PC-9 (cell line): ENCODE measurements at regions not wholly inside any gene's neighbourhood (a gene's known extent, or its start where the extent isn't known, plus 50 kb on each side); places are given as distances from the start of the nearest gene placed in this dataset.

Source experiments
- BruUV-seq: library from RNA; stranded (reverse); fragments of 400-500 nt; replicated peaks from 2 replicates; lab custom pipeline; 2021; lab: Mats Ljungman, UMichigan
- CTCF ChIA-PET: fragments of 300-600 bp; sonication (Branson Sonifier 250); formaldehyde crosslinking; loops from one replicate; lab custom pipeline; 2022; ENCODE audit warnings: antibody characterized with exemption; lab: Charles Lee
- POLR2A ChIA-PET: fragments of 300-600 bp; sonication (Branson Sonifier 250); formaldehyde crosslinking; loops from one replicate; lab custom pipeline; 2022; ENCODE audit warnings: antibody characterized with exemption; ENCODE audit not compliant: unreplicated experiment; lab: Charles Lee
- DNase-seq, 2 experiments: peaks; one replicate each; pipeline versions ENCODE4 v3.0.0 to v3.0.0-alpha.2; 2015 to 2022; ENCODE audit warnings: mixed read lengths in 1 of 2
- H2AFZ ChIP-seq: fragments of 200-600 bp; sonication (generic); 2 replicates; pipeline ENCODE4 v1.8.1; 2017; ENCODE audit warnings: antibody characterized with exemption
- H3F3A ChIP-seq: fragments of 200-600 bp; sonication (generic); 2 replicates; pipeline ENCODE4 v1.8.1; 2017; ENCODE audit warnings: antibody characterized with exemption, mild to moderate bottlenecking, low read depth; ENCODE audit not compliant: insufficient read depth
- H3K27ac ChIP-seq: fragments of 200-600 bp; sonication (generic); 2 replicates; pipeline ENCODE4 v1.6.1; 2016; ENCODE audit warnings: mixed run types
- H3K27me3 ChIP-seq: fragments of 200-600 bp; sonication (generic); 2 replicates; pipeline ENCODE4 v1.6.1; 2016; ENCODE audit warnings: low read depth, mixed run types; ENCODE audit not compliant: insufficient read depth
- H3K36me3 ChIP-seq: fragments of 200-600 bp; sonication (generic); 2 replicates; pipeline ENCODE4 v1.6.1; 2016; ENCODE audit warnings: low read depth, mixed run types
- H3K4me1 ChIP-seq: fragments of 200-600 bp; sonication (generic); replicated peaks from 2 replicates; pipeline ENCODE4 v1.6.1; 2016; ENCODE audit warnings: mixed run types; ENCODE audit not compliant: insufficient read depth
- H3K4me2 ChIP-seq: fragments of 200-600 bp; sonication (generic); 2 replicates; pipeline ENCODE4 v1.6.1; 2017; ENCODE audit warnings: mixed run types
- H3K4me3 ChIP-seq: fragments of 200-600 bp; sonication (generic); 2 replicates; pipeline ENCODE4 v1.6.1; 2016; ENCODE audit warnings: mixed run types
- H3K79me2 ChIP-seq: fragments of 200-600 bp; sonication (generic); 2 replicates; pipeline ENCODE4 v1.6.1; 2017; ENCODE audit warnings: low read depth, mixed run types
- H3K9me2 ChIP-seq: fragments of 200-600 bp; sonication (generic); 2 replicates; pipeline ENCODE4 v1.8.1; 2017; ENCODE audit warnings: mild to moderate bottlenecking; ENCODE audit not compliant: insufficient read depth
- H3K9me3 ChIP-seq: fragments of 200-600 bp; sonication (generic); 2 replicates; pipeline ENCODE4 v1.8.1; 2016; ENCODE audit warnings: low read depth; ENCODE audit not compliant: insufficient read depth
- H4K20me1 ChIP-seq: fragments of 200-600 bp; sonication (generic); 2 replicates; pipeline ENCODE4 v1.8.1; 2017; ENCODE audit not compliant: insufficient read depth
- CTCF ChIP-seq: fragments of 200-600 bp; sonication (generic); conservative IDR thresholded peaks from 2 replicates; pipeline ENCODE4 v1.6.1; 2017; ENCODE audit warnings: mixed run types, antibody characterized with exemption, mild to moderate bottlenecking, moderate library complexity
- EZH2 ChIP-seq: fragments of 200-600 bp; sonication (generic); IDR thresholded peaks from 2 replicates; pipeline ENCODE4 v1.8.0; 2017; ENCODE audit warnings: antibody characterized with exemption, low read depth
- intact Hi-C: fragments of 100-400 bp; cut with micrococcal nuclease; formaldehyde crosslinking; loops from one replicate; pipeline ENCODE4 v1.10.0; 2022; ENCODE audit not compliant: unreplicated experiment

GRCh38 chr20:41869261-41869660 lies 251.1 kb upstream of the CHD6 start:
- Histone ChIP-seq H2AFZ (no peak overlapping the region), H3K79me2 (no peaks in the 10 kb centered on the region), H3K4me3 (no peak overlapping the region), H4K20me1 (no peaks in the 10 kb centered on the region), H3K27ac (no peak overlapping the region), H3K36me3 (no peaks in the 10 kb centered on the region), H3K9me3 (no peaks in the 10 kb centered on the region; the same call in 1 of the 2 replicates), H3K4me1 (no peaks in the 10 kb centered on the region), H3K4me2 (no peak overlapping the region), H3F3A (no peaks in the 10 kb centered on the region), H3K9me2 (no peaks in the 10 kb centered on the region), H3K27me3 (peaks cover 36% of the 10 kb centered on the region; the same call in 1 of the 2 replicates)
- no peak for TF ChIP-seq EZH2
- no peak for TF ChIP-seq CTCF
- BruUV-seq, result no TSS peak
- DNase-seq, result no peak
- intact Hi-C loops, result no loop called here
- ChIA-PET CTCF (no interaction called here), POLR2A (no interaction called here)

- Histone ChIP-seq H2AFZ (no peak overlapping the region), H3K79me2 (no peaks in the 10 kb centered on the region), H3K4me3 (no peak overlapping the region), H3K36me3 (no peaks in the 10 kb centered on the region), H4K20me1 (no peaks in the 10 kb centered on the region), H3K9me2 (no peaks in the 10 kb centered on the region), H3K4me2 (no peak overlapping the region), H3K4me1 (no peaks in the 10 kb centered on the region), H3K27ac (no peak overlapping the region), H3F3A (no peaks in the 10 kb centered on the region), H3K27me3 (peaks cover 23% of the 10 kb centered on the region; the same call in 1 of the 2 replicates), H3K9me3 (no peaks in the 10 kb centered on the region; the same call in 1 of the 2 replicates)
- TF ChIP-seq CTCF, result no peak
- no peak for TF ChIP-seq EZH2
- ChIA-PET CTCF (no interaction called here), POLR2A (no interaction called here)
- DNase-seq, result no peak
- BruUV-seq, result no TSS peak
- intact Hi-C loops, result no loop called here
Measured at GRCh38 chr20:41865938-41866337, 247.8 kb upstream of the CHD6 start.

GRCh38 chr20:41862476-41862875 lies 244.3 kb upstream of the CHD6 start:
- no peaks in the 10 kb centered on the region for H3K79me2 ChIP-seq
- H3K4me3 ChIP-seq, result no peak overlapping the region
- H3K4me1 ChIP-seq, result no peaks in the 10 kb centered on the region
- no TSS peak for BruUV-seq
- H3K9me2 ChIP-seq, result no peaks in the 10 kb centered on the region
- DNase-seq, result peak in 1 of 2 experiments; percentile 30
- H3F3A ChIP-seq, result no peaks in the 10 kb centered on the region
- H3K4me2 ChIP-seq, result no peak overlapping the region
- no peak overlapping the region for H3K27ac ChIP-seq
- no peaks in the 10 kb centered on the region for H3K36me3 ChIP-seq
- H3K27me3 ChIP-seq, result peaks cover 19% of the 10 kb centered on the region; the same call in 1 of the 2 replicates
- no peak for TF ChIP-seq EZH2
- no peak for TF ChIP-seq CTCF
- no peaks in the 10 kb centered on the region for H4K20me1 ChIP-seq
- intact Hi-C loops, result no loop called here
- ChIA-PET POLR2A (no interaction called here), CTCF (no interaction called here)
- no peak overlapping the region for H2AFZ ChIP-seq
- no peaks in the 10 kb centered on the region for H3K9me3 ChIP-seq
